Endothelial cell of umbilical vein (primary cell): ENCODE measurements at regions not wholly inside any gene's neighbourhood (a gene's known extent, or its start where the extent isn't known, plus 50 kb on each side); places are given as distances from the start of the nearest gene placed in this dataset.

Experiments
- CTCF ChIP-seq, 2 donors: IDR thresholded peaks; 1 replicate in 1 of 2; 2 replicates in 1 of 2; pipeline ENCODE4 v1.5.1; 2011; ENCODE audit warnings: low read length in 2 of 2, mild to moderate bottlenecking in 2 of 2, moderate library complexity in 2 of 2, control low read depth in 1 of 2, inconsistent platforms in 1 of 2, low read depth in 1 of 2; ENCODE audit not compliant: insufficient read depth in 1 of 2; ENCODE audit errors: extremely low read depth in 1 of 2
- MYC ChIP-seq: IDR thresholded peaks from one replicate; pipeline ENCODE4 v1.6.1; 2011; ENCODE audit warnings: mild to moderate bottlenecking, low read depth, low read length
- POLR2AphosphoS5 ChIP-seq: IDR thresholded peaks from 2 replicates; pipeline ENCODE4 v1.6.1; 2012; ENCODE audit warnings: low read depth, mild to moderate bottlenecking, control low read depth, low read length, moderate library complexity; ENCODE audit not compliant: insufficient read depth

DNA sequence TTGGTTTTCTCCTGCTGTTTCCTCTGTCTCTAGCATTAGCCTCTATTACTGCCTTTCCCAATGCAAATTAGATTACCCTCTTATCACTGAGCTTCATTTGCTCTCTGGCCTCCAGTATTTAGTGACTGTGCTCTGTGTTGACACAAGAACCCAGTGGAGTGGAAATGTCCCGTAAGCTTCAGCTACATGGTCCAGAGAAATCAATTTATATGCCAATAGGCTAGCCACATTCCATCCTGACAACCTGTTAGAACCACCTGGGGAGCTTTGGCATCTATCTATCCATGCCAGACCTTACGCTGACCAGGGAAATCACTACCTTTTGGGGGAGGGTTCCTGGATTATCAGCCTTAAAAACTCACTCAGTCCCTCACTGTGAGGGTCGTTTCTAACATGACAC lies 459.6 kb downstream of the UTRN start:
- TF ChIP-seq CTCF (IDR thresholded peaks at IDR 0.05; ENCODE audit: extremely low read depth in 1 of 2, insufficient read depth in 1 of 2, low read depth in 1 of 2, low read length in 2 of 2), result no peak
- TF ChIP-seq MYC, result no peak
- TF ChIP-seq POLR2AphosphoS5, result no peak
